ENCODE measurements at regions not wholly inside any gene's neighbourhood (a gene's known extent, or its start where the extent isn't known, plus 50 kb on each side); places are given as distances from the start of the nearest gene placed in this dataset.

DNA sequence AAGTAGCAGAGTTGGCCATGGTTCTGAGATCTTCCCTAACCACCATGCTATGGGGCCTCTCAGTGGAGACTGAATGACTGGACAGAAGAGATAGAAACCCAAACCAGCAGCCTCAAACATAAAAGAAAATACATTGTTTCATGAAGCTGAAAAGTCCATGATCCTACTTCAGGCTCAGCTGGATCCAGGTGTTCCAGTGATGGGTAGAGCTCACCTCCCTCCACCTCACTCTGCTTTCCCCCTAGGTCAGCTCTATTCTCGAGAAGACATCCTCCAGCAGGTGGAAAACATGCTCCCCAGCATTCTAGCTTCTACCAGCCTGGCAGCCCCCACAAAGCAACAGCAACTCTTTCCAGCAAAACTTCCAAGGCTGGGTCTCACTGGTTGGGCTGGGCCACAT lies 132.1 kb downstream of the OAT start:
- peak; percentile 37 for DNase-seq (ENCODE audit: low spot score)

GRCh38 chr10:124285587-124286527 lies 132.9 kb downstream of the OAT start:
- no peak for DNase-seq (ENCODE audit: low spot score)

DNA sequence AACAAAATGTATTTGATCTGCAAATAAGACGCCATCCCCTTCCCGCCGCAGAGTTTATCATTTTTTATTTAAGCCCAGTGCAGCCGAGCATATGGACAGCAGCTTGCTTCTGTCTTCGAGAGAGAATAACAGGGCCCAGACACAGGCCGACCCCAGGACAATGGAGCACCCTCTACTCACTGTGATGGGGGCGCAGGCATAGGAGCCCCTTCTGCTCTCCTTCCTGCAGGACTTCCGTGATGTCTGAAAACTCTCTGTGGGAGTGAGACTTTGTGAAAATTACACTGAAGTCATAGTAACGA lies 134.8 kb downstream of the OAT start:
- no peak for DNase-seq (ENCODE audit: low spot score)

GRCh38 chr10:124283215-124283948 lies 135.3 kb downstream of the OAT start:
- no peak for DNase-seq (ENCODE audit: low spot score)

DNA sequence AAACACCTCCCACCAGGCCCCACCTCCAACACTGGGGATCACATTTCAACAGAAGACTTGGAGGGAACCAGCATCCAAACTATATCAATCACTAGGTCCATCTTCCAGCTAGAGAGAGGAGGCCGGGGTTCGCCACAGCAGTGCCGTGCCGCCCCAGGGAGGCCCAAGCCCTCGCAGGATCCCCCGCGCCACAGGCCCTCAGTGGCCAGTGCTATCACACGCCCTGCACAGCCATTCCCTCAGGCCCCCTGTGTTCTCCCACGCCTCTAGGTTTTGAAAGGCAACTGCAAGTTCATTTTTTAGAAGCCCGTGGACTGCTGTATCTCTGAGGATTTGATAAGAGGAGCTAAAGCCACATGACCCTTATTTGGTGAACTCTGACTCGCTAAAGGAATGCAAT lies 136.4 kb downstream of the OAT start:
- DNase-seq (ENCODE audit: low spot score), result no peak

DNA sequence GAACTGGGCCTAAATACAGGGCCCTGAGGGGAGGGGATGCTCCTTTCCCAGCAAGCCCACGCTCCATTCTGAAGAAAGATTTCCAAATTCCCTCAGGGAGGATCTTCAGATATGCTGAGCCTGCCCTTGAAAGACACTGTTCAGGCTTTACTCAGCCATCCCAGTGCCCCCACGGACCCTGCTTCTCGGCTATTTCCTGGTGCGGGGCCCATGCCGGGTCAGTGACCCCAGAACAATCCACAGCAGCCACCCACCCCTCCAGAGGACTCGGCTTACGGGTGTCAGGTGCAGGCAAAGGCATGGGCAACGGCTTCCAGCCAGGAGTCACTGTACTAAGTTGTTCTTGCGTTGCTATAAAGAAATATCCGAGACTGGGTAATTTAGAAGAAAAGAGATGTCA lies 137.1 kb downstream of the OAT start:
- DNase-seq (ENCODE audit: low spot score), result no peak

GRCh38 chr10:124280916-124281315 lies 137.8 kb downstream of the OAT start:
- no peak for DNase-seq (ENCODE audit: low spot score)

DNA sequence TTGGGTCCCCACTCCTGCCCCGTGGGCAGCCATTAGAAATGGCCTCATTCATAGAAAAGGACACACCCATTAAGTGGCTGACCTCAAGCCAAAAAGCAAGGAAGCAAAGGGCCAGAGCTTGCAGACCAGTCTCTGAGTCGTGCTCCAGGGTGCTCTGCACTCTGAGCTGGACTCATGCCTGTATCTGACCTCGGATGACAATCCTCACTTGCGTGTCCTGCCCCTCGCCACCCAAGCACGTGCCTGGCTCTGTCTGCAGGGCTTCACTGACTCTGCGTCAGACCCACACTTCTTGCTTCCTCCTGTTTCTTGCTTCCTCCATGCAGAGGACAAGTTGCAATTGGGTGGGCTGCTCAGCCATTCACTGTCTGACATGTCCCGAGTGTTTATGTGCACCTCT lies 138.8 kb downstream of the OAT start:
- no peak for DNase-seq (ENCODE audit: low spot score)

- DNase-seq (ENCODE audit: low spot score), result no peak
These were observed 139.4 kb downstream of the OAT start for GRCh38 chr10:124279298-124279697.

DNA sequence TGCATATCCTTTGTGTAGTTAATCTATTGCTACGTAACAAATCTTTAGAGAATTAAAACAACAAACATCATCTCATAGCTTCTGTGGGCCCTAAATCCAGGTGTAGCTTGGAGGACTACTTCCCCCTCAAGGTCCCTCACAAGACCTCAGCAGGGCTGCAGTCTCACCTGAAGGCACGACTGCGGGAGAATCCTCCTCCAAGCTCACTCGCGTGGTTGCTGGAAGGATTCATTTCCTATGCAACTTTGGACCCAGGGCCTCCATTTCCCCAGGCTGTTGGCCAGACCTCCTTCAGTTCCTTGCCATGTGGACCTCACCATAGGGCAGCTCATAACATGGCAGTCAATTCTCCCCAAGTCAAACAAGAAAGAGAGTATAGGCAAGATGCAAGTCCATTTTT lies 140.4 kb downstream of the OAT start:
- DNase-seq (ENCODE audit: low spot score), result no peak

DNA sequence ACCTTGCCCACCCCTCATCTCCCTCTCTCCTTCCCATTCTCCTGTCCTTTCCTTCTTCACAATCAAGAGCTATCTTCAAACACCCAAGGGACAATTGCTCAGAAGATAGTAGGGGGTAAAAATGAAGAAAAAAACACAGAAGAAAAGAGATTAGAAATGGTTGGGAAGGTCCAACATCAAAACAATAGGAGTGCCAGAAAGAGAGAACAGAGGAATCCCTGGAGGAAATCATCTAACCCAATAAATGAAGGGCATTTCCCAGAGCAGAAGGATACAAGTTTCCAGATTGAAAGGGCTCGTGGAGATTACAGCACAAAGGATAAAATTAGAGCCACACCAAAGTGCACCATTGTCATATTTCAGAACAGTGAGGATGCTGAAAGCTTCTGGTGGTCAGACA lies 145.6 kb downstream of the OAT start:
- no peak for DNase-seq (ENCODE audit: low spot score)

- DNase-seq (ENCODE audit: low spot score), result no peak
These were observed 147.0 kb downstream of the OAT start for GRCh38 chr10:124271676-124272075.

DNA sequence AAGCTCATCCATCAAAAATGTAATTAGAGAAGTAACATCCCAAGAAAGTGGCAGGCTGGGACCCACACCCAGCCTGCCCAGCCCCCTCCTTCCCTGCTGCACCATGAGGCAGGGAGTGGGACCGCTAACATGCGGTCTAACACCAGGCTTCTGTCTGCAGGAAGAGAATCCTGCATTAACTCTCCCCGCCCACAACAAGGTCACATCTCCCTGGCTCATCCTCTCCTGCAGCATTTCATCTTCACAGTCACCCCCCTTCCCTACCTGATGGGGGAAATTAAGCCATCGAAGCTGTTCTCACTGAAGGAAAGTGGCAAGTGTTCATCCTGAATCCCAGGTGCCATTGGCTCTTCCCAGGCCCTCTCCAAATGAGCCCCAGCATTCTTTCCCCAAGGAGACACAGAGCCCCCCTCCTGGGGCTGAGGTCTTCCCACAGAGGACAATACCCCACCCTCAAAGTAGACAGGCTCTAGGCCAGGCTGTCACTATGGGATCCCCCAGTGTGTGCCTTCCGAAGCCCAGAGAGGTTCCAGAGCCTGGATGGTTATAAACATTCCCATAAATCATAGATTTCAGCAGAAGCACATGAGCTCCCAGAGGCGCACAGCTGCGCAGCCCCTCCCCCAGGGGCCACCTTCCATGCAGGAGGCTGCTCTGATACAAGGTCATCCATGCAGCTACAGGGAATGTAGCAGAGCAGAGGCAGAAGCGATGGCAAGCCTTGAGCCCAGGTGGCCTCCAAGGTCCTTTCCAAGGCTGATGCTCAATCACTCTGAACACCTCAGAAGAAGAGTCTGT lies 148.0 kb downstream of the OAT start:
- no peak for DNase-seq (ENCODE audit: low spot score)

DNA sequence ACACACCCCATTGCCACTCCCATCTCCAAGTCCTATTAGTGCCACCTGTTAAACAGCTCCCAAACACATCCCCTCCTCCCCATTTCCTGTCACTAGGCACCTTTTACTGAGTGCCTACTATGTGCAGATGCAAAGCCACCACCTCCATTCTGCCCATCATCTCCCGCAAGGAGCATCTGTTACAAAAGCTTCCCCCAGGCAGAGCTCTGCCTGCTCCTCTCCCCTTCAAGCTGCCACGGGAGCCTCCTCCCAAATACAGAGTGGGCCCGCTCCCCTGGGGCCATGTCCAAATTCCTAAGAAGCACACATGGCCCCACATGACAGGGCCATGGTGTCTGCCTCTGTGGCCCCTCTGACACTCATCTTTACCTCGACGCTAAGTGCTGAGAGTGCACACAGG lies 149.7 kb downstream of the OAT start:
- DNase-seq (ENCODE audit: low spot score), result no peak

DNA sequence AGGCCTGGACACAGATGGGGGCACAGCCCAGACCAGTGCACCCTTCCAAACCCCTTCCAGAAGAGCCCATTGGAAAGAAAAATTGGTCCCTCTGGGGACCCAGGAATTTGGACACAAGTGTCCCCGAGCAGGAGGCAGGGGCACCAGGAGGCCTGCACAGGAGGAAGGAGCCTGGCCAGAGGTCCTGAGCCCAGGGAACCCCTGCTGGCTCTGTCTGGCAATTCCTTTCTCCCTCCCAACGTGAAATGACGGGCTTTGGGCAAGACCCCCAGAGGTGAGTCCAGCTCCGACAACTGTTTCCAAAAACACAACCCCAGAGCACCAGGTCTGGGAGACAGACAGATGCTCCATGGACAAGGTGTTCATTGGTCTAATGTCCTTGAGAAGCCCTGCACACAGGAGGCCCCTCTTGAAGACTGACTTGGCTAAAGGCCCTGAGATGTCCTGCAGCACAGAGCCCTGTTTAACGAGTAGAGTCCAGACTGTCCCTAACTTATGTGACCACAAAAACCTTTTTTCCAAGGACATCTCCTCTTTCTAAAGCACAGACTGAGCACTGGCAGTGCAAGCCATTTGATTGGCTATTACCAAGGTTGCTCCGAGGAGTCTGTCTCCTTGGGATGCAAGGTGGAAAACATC lies 150.7 kb downstream of the OAT start:
- DNase-seq (ENCODE audit: low spot score), result no peak

DNA sequence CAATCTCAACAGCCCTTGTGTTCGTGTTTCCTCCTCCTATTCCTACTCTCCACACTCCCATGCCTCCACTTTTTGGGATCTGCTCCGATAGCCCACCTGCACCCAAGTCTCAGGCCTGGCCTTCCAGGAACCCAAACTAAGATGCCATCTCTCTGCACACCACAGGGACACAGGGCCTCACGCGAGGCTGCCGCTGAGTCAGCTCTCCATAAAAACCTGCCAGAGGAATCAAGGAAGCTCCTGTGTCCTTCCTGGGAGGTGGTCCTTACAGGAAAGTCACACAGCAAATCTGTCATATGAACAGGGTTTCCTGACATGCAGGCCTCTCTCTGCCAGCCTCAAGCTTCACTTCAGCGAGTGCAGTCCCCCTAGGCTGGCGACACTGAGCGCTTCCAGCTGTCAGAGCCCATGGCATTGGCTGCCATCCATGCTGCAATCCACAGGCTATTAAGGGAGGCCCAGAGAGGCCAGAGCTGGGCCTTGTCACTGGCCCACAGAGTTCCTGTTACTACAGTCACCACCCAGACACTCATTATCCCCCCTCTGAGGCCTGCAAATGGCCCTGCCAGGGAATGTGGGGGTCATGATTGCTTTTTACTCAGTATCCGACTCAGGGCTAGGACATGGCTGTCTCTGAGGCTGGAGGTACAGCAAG lies 151.4 kb downstream of the OAT start:
- DNase-seq (ENCODE audit: low spot score), result no peak

DNA sequence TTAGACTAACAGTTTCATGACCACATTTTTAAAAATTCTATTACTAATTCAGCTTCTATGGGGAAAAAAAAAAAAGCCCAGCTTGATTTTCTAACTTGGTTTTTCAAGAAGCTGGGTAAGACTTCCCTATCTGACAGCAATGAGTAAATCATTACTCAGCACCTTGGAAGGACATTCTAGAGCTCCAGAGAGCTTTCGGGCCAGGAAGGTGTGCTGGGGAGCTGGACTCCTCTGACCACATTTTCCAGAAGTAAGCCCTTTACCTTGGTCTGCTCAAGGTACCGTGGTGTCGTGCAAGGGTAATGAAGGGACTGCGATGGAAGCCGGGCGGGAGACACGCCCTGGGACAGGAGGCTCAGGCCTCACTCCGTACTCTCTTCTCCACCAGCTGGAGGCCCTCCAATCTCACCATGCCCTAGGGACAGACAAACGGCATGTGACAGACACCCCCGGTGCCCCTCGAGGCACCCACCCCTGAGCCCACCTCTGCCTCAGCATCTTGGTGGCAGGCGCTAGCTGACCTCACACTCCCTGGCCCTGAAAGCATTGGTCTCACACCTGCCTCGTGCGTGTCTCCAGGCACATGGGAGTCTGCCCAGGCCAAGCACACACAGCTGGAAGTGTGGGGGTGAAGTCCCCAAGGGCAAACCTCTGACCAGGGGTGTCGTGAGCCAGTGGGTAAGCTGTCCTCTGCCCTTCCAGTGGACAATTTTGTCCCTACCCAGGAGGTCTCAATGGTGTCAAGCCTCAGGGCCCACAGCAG lies 152.1 kb downstream of the OAT start:
- DNase-seq (ENCODE audit: low spot score), result no peak

GRCh38 chr10:124265776-124266467 lies 152.8 kb downstream of the OAT start:
- DNase-seq (ENCODE audit: low spot score), result no peak

- no peak for DNase-seq (ENCODE audit: low spot score)
These were observed 153.4 kb downstream of the OAT start for GRCh38 chr10:124265391-124265745.

GRCh38 chr10:124264711-124265390 lies 153.9 kb downstream of the OAT start:
- DNase-seq (ENCODE audit: low spot score), result no peak

All from left forelimb (tissue), 1 donor.